ENCODE measurements at regions not wholly inside any gene's neighbourhood (a gene's known extent, or its start where the extent isn't known, plus 50 kb on each side); places are given as distances from the start of the nearest gene placed in this dataset.

DNA sequence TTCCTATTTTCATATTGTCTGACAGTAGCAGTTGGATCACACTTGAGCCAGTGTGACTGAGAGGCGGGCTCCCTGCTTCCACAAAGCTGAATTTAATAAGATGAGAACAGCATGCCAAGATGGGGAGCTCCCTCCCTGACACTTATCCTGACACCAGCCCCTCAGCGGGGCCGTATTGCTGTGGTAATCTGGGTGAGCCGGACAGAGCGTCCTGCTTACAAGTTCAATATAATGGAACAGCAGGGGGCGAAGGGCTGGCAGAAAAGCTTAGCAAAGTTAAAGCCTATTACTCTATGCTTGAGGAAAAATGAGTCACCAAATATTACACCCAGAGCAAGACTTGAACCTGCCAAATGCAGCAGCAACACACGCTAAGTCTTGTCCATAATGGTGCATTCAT lies 163.8 kb upstream of the CMC1 start:
- TF ChIP-seq, protein P1, sequence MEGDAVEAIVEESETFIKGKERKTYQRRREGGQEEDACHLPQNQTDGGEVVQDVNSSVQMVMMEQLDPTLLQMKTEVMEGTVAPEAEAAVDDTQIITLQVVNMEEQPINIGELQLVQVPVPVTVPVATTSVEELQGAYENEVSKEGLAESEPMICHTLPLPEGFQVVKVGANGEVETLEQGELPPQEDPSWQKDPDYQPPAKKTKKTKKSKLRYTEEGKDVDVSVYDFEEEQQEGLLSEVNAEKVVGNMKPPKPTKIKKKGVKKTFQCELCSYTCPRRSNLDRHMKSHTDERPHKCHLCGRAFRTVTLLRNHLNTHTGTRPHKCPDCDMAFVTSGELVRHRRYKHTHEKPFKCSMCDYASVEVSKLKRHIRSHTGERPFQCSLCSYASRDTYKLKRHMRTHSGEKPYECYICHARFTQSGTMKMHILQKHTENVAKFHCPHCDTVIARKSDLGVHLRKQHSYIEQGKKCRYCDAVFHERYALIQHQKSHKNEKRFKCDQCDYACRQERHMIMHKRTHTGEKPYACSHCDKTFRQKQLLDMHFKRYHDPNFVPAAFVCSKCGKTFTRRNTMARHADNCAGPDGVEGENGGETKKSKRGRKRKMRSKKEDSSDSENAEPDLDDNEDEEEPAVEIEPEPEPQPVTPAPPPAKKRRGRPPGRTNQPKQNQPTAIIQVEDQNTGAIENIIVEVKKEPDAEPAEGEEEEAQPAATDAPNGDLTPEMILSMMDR (IDR thresholded peaks at IDR 0.05), result no peak
- TF ChIP-seq EZH2phosphoT487 (IDR thresholded peaks at IDR 0.05) (no peak), EZH2 (IDR thresholded peaks at IDR 0.05) (no peak)
